ENCODE measurements at regions not wholly inside any gene's neighbourhood (a gene's known extent, or its start where the extent isn't known, plus 50 kb on each side); places are given as distances from the start of the nearest gene placed in this dataset.

DNA sequence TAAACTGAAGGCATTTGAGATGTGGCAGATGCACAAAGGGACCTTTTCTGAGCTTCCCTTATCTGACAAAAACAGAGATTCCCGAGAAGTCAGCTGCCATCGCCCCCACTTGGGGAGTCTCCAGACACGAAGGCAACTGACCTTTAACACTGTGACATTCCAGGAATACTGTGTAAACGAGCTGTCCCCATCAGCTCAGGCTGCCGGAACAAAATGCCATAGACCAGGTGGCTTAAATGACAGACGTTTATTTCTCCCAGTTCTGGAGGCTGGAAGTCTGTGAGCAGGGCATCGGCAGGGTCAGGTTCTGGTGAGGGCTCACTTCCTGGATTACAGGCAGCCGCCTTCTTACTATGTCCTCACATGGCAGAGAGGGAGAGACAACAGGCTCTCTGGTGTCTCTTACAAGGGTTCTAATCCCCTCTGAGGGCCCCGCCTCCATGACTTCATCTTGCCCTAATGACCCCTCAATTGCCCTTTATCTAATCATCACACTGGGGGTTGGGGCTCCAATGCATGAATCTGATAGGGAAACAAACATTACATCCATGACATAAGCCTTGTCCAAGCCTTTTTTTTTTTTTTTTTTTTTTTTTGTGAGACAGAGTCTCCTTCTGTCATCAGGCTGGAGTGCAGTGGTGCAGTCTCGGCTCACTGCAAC is 178.5 kb upstream of the RPL38 start:
- no peak for ATAC-seq
- H3K9me3 Mint-ChIP-seq: no peaks in the 10 kb centered on the region
- peaks cover 6% of the 10 kb centered on the region for H3K4me1 ChIP-seq (ENCODE audit: control insufficient read depth, insufficient read depth, low read length)
- no peak overlapping the region for H3K27ac Mint-ChIP-seq
- TF ChIP-seq, protein P1, sequence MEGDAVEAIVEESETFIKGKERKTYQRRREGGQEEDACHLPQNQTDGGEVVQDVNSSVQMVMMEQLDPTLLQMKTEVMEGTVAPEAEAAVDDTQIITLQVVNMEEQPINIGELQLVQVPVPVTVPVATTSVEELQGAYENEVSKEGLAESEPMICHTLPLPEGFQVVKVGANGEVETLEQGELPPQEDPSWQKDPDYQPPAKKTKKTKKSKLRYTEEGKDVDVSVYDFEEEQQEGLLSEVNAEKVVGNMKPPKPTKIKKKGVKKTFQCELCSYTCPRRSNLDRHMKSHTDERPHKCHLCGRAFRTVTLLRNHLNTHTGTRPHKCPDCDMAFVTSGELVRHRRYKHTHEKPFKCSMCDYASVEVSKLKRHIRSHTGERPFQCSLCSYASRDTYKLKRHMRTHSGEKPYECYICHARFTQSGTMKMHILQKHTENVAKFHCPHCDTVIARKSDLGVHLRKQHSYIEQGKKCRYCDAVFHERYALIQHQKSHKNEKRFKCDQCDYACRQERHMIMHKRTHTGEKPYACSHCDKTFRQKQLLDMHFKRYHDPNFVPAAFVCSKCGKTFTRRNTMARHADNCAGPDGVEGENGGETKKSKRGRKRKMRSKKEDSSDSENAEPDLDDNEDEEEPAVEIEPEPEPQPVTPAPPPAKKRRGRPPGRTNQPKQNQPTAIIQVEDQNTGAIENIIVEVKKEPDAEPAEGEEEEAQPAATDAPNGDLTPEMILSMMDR (IDR thresholded peaks at IDR 0.05): no peak
- H3K4me3 Mint-ChIP-seq: no peak overlapping the region
- H3K36me3 ChIP-seq (ENCODE audit: control insufficient read depth, insufficient read depth, low read length): no peaks in the 10 kb centered on the region
- no peaks in the 10 kb centered on the region for H3K36me3 Mint-ChIP-seq
- intact Hi-C loops (cut with micrococcal nuclease): no loop called here
- H3K27ac ChIP-seq (ENCODE audit: low read length): no peak overlapping the region
- no peak for DNase-seq
- no peak overlapping the region for H3K4me3 ChIP-seq (ENCODE audit: low read length)
- H3K9me3 ChIP-seq (ENCODE audit: control insufficient read depth, insufficient read depth, low read length): no peaks in the 10 kb centered on the region
- H3K27me3 Mint-ChIP-seq (ENCODE audit: low read depth in 2 of 2): peaks cover 0 to 11% of the 10 kb centered on the region in 2 donors
- H3K4me1 Mint-ChIP-seq: peaks cover 0 to 8% of the 10 kb centered on the region in 2 donors
- WGBS (ENCODE audit: insufficient coverage): 73% methylated on average over 10 of the region's 10 CpGs
- no peaks in the 10 kb centered on the region for H3K27me3 ChIP-seq (ENCODE audit: control insufficient read depth, insufficient read depth, low read length)

DNA sequence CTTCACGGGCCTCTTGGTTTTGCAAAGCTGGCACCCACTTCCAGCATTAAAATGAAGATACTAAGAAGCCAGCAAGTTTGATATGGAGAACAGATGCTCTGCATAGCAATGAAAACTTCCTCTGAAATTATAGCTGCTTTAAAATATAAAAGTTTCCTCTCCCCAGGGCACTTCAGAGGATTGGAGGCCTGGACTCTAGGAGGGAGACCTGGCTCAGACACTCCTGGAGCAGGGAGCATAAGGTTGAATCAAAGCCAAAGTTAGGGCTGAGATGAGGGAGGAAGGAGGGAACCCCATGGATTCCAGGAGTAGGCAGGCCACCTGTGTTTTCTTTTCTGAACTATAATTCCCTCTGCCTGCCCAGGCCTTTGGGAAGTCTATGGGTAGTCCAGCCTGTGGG is 176.0 kb upstream of the RPL38 start:
- Mint-ChIP-seq H3K27ac (no peak overlapping the region), H3K9me3 (no peaks in the 10 kb centered on the region), H3K4me1 (peaks cover 0 to 8% of the 10 kb centered on the region in 2 donors), H3K27me3 (ENCODE audit: low read depth in 2 of 2) (peaks cover 8 to 22% of the 10 kb centered on the region in 2 donors), H3K4me3 (no peak overlapping the region), H3K36me3 (no peaks in the 10 kb centered on the region)
- TF ChIP-seq, protein P1 (IDR thresholded peaks at IDR 0.05): no peak
- peaks cover 6% of the 10 kb centered on the region for H3K4me1 ChIP-seq (ENCODE audit: control insufficient read depth, insufficient read depth, low read length)
- no peaks in the 10 kb centered on the region for H3K27me3 ChIP-seq (ENCODE audit: control insufficient read depth, insufficient read depth, low read length)
- intact Hi-C loops (cut with micrococcal nuclease): no loop called here
- H3K27ac ChIP-seq (ENCODE audit: low read length): no peak overlapping the region
- DNase-seq: no peak
- no peaks in the 10 kb centered on the region for H3K36me3 ChIP-seq (ENCODE audit: control insufficient read depth, insufficient read depth, low read length)
- no peaks in the 10 kb centered on the region for H3K9me3 ChIP-seq (ENCODE audit: control insufficient read depth, insufficient read depth, low read length)
- WGBS (ENCODE audit: insufficient coverage): 67% methylated on average over 1 of the region's 1 CpG
- H3K4me3 ChIP-seq (ENCODE audit: low read length): no peak overlapping the region
- no peak for ATAC-seq

DNA sequence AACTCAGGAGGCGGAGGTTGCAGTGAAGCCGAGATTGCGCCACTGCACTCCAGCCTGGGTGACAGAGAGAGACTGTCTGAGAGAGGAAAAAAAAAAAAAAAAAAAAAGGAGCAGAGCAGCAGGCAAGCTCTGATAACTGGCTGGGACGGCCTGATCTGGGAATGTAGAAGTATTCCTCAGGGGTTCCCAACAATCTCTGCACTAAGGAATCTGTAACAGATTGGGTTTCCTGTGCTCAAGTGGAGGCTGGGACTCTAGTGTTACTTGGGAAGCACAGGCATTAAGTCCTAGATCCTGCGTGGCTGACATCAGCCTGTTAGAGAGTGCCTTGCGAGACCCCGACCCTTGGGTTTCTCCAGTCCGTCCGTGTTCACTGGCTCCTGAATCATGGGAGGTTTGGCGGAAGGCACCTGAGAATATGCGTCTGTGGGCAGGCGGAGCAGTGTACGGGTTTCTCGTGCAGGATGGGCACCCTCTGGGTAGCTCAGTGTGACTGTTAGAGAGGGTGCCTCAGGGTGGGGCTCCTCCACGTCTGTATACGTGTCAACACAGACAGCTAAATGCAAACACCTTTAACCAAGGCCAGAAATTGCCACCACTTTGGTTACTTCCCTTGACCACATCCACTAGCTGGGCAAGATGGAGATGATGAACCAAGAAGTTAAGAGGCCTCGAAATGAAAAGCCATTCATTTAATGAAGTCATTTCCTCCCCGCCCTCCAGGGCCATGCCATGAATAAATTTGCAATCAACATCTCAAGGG is 174.9 kb upstream of the RPL38 start:
- H3K9me3 ChIP-seq (ENCODE audit: control insufficient read depth, insufficient read depth, low read length): no peaks in the 10 kb centered on the region
- H3K27me3 Mint-ChIP-seq (ENCODE audit: low read depth in 2 of 2): peaks cover 8 to 22% of the 10 kb centered on the region in 2 donors
- no peak for DNase-seq
- H3K36me3 ChIP-seq (ENCODE audit: control insufficient read depth, insufficient read depth, low read length): no peaks in the 10 kb centered on the region
- H3K36me3 Mint-ChIP-seq: no peaks in the 10 kb centered on the region
- H3K9me3 Mint-ChIP-seq: no peaks in the 10 kb centered on the region
- TF ChIP-seq, protein P1 (IDR thresholded peaks at IDR 0.05): no peak
- peaks cover 6% of the 10 kb centered on the region for H3K4me1 ChIP-seq (ENCODE audit: control insufficient read depth, insufficient read depth, low read length)
- peaks cover 0 to 8% of the 10 kb centered on the region in 2 donors for H3K4me1 Mint-ChIP-seq
- no peak overlapping the region for H3K27ac ChIP-seq (ENCODE audit: low read length)
- no peak overlapping the region for H3K4me3 Mint-ChIP-seq
- peak; percentile 34 to 77 (median 68) for ATAC-seq
- 70% methylated on average over 18 of the region's 18 CpGs for WGBS (ENCODE audit: insufficient coverage)
- intact Hi-C loops (cut with micrococcal nuclease): no loop called here
- no peak overlapping the region for H3K4me3 ChIP-seq (ENCODE audit: low read length)
- H3K27me3 ChIP-seq (ENCODE audit: control insufficient read depth, insufficient read depth, low read length): no peaks in the 10 kb centered on the region
- no peak overlapping the region for H3K27ac Mint-ChIP-seq
